Heart right ventricle (tissue), 16 donors: ENCODE measurements at regions not wholly inside any gene's neighbourhood (a gene's known extent, or its start where the extent isn't known, plus 50 kb on each side); places are given as distances from the start of the nearest gene placed in this dataset.

Experiments used
- ATAC-seq, 8 donors: fragments of 200-7000 bp; cut with Tn5 transposase; one replicate each; pipeline ENCODE4 v1.9.1; 2020; ENCODE audit warnings: mild to moderate bottlenecking in 8 of 8, moderate library complexity in 8 of 8, moderate number of reproducible peaks in 1 of 8
- DNase-seq, 2 donors: peaks; one replicate each; pipeline ENCODE4 v3.0.0-alpha.2; 2020
- H3K27ac ChIP-seq, 10 donors: fragments of 200-600 bp; sonication (generic) in 2 of 10; one replicate each; pipeline versions ENCODE4 v1.5.0 to v1.8.0; 2020 to 2022; ENCODE audit warnings: mild to moderate bottlenecking in 3 of 10
- H3K27me3 ChIP-seq, 7 donors: fragments of 200-600 bp; one replicate each; pipeline ENCODE4 v1.8.0; 2021 to 2022; ENCODE audit warnings: mild to moderate bottlenecking in 2 of 7
- H3K36me3 ChIP-seq, 9 donors: fragments of 200-600 bp; sonication (generic) in 1 of 9; one replicate each; pipeline versions ENCODE4 v1.5.0 to v1.8.0; 2020 to 2022; ENCODE audit warnings: mild to moderate bottlenecking in 2 of 9
- H3K4me1 ChIP-seq, 9 donors: fragments of 200-600 bp; sonication (generic) in 1 of 9; one replicate each; pipeline versions ENCODE4 v1.5.0 to v1.8.0; 2020 to 2022; ENCODE audit warnings: mild to moderate bottlenecking in 4 of 9
- H3K4me3 ChIP-seq, 10 donors: fragments of 200-600 bp; sonication (generic) in 2 of 10; one replicate each; pipeline versions ENCODE4 v1.5.0 to v1.8.0; 2020 to 2022; ENCODE audit warnings: mild to moderate bottlenecking in 7 of 10, moderate library complexity in 2 of 10
- H3K9me3 ChIP-seq, 11 donors: fragments of 200-600 bp in 10 of 11; sonication (generic) in 2 of 11; one replicate each; pipeline versions ENCODE4 v1.5.0 to v1.8.0; 2013 to 2022; ENCODE audit warnings: mild to moderate bottlenecking in 2 of 11, control low read depth in 1 of 11, moderate library complexity in 1 of 11
- WGBS, 2 donors: extraction: QIAGEN DNeasy Blood & Tissue Kit; methylation state at CpG; one replicate each; pipeline ENCODE4 v1.1.7; 2013; ENCODE audit warnings: inconsistent platforms in 1 of 2; 5-methylcytosine and 5-hydroxymethylcytosine counted together
- intact Hi-C, 10 donors: fragments of 100-400 bp; cut with DNase I; formaldehyde crosslinking; loops; one replicate each; pipeline versions ENCODE4 v1.11.1 to v1.14.2; 2022
- TF ChIP-seq, protein P1 (sequence below), 9 donors: fragments of 200-600 bp; sonication (generic) in 2 of 9; IDR thresholded peaks; one replicate each; pipeline versions ENCODE4 v1.5.0 to v1.8.0; 2021 to 2022; ENCODE audit warnings: antibody characterized with exemption in 9 of 9, mild to moderate bottlenecking in 5 of 9, moderate library complexity in 1 of 9
- donor health status: Arrhythmogenic right ventricular cardiomyopathy.
- donor health status: ischemic (EF 13 %, LVEDD 7.1; RV severe dilation, severe dysfunction).
- donor health status: healthy with polysubstance abuse.
- donor health status: DM: no; HTN: yes; CAD: no.
- donor health status: DM: no; HTN: no; CAD: no.
- donor health status: ischemic (EF 25% LVEDD 6.9; RV normal size, moderate dysfunction).
- donor health status: ischemic (EF 25% LVEDD 5.7; RV mildly dilated, moderate dysfunction).
- donor health status: healthy.
- donor health status: DM: yes; HTN: yes; CAD: no.
- donor health status: Ischemic cardiomyopathy.
- donor health status: ischemic (EF 35%, LVEDD 5.7; RV mildly dilated, moderate dysfunction).
- donor health status: nonischemic (EF 11% LVEDD 7.7; RV severe dilation, severe dysfunction).
- donor health status: DM: yes; HTN: yes; CAD: no.
- donor health status: PGD.
- donor health status: ischemic (EF 29% LVEDD 5.4; RV normal size, mild dysfunction).
- donor health status: nonischemic (EF 23%, LVEDD 6.1; RV moderate dilation, normal function).

DNA sequence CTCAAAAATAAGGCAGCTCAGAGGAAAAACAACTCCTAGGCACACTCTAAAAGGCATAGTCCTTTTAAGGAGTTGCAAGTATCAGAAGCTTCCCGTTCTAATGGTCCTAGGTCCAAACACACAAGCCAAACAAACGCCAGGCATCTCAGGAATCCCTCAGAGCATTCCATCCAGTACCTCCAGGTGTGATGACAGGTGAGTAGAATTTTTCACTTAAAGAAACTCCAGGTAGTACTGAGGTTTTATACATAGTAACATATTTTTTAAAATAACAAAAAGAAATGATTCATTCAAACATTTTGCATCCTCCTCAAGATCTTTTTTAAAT, 1092.3 kb downstream of the TUSC7 start:
- H3K4me1 ChIP-seq, result no peaks in the 10 kb centered on the region
- intact Hi-C loops, result no loop called here
- no peak overlapping the region for H3K27ac ChIP-seq
- no peak overlapping the region for H3K4me3 ChIP-seq
- TF ChIP-seq, protein P1, sequence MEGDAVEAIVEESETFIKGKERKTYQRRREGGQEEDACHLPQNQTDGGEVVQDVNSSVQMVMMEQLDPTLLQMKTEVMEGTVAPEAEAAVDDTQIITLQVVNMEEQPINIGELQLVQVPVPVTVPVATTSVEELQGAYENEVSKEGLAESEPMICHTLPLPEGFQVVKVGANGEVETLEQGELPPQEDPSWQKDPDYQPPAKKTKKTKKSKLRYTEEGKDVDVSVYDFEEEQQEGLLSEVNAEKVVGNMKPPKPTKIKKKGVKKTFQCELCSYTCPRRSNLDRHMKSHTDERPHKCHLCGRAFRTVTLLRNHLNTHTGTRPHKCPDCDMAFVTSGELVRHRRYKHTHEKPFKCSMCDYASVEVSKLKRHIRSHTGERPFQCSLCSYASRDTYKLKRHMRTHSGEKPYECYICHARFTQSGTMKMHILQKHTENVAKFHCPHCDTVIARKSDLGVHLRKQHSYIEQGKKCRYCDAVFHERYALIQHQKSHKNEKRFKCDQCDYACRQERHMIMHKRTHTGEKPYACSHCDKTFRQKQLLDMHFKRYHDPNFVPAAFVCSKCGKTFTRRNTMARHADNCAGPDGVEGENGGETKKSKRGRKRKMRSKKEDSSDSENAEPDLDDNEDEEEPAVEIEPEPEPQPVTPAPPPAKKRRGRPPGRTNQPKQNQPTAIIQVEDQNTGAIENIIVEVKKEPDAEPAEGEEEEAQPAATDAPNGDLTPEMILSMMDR (IDR thresholded peaks at IDR 0.05), result no peak
- H3K9me3 ChIP-seq, result no peaks in the 10 kb centered on the region
- ATAC-seq (no peak), DNase-seq (no peak)
- H3K36me3 ChIP-seq, result no peaks in the 10 kb centered on the region
- no peaks in the 10 kb centered on the region for H3K27me3 ChIP-seq
- WGBS, 2 donors, result 16 to 18% methylated on average over 2 of the region's 2 CpGs

DNA sequence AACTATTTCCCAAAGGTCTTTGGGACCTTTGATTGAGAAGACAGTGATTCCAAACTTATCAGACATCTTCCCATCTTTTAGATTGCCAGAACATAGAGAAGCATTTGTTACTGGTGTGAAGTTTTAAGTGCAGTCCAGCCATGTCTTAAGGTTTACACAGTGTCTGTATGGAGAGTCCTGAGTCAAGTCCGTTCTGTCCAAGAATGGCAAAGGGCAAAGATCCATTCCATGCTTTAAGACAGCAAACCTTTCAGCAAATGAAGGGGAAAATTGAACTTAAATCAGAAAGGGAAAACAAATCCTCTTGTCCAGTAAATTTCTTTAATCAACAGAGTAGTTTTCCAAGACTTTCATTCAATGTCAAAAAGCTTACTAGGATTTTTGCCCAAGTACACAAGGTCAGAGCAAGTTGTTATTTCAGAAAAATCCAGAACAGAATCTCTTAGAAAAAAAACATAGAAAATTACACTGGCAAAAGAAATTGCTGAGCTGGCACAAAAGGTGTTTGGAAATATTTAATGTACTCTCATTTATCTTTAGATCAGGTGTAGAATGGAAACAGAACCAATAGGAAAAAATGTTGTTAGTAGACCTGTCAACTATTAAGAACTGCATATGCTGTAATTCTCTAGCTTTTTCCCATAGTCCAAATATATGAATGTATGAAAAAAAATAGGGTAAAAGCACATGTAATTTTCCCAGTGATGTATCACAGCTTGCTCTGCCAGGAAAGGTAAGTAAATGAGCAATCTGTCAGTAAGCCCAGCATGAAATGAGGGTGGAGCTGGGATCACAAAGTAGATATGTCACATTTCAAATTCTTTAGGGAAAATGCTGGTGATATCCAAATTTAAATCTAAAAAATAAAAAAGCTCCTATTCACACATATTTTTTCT, 1099.9 kb downstream of the TUSC7 start:
- no peaks in the 10 kb centered on the region for H3K36me3 ChIP-seq
- no peaks in the 10 kb centered on the region for H3K9me3 ChIP-seq
- intact Hi-C loops, result no loop called here
- H3K27ac ChIP-seq, result no peak overlapping the region
- ATAC-seq (no peak), DNase-seq (no peak)
- H3K4me1 ChIP-seq, result no peaks in the 10 kb centered on the region
- no peak overlapping the region for H3K4me3 ChIP-seq
- TF ChIP-seq, protein P1 (IDR thresholded peaks at IDR 0.05), result no peak
- no peaks in the 10 kb centered on the region for H3K27me3 ChIP-seq
- WGBS, 2 donors, result 69 to 79% methylated on average over 1 of the region's 1 CpG

DNA sequence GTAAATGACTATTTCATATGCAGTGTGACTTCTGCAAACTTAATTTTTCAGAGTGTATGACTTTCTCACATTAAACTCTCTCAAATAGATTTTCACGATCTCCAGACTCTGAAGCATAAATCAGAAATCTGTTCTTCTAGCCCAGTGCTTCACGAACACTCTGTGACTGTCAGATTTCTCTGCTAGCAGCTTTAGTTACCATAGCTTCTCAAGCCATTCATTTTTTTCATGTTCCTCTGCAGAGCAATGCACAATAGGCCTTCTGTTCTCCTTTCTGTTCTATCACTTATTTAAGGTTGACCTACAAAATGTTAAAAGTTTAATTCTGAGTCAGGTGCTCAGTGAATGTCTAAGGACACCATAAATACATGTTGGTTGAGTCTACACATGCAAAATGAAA, 1102.2 kb downstream of the TUSC7 start:
- ATAC-seq (no peak), DNase-seq (no peak)
- intact Hi-C loops, result no loop called here
- TF ChIP-seq, protein P1 (IDR thresholded peaks at IDR 0.05), result no peak
- H3K9me3 ChIP-seq, result no peaks in the 10 kb centered on the region
- H3K4me1 ChIP-seq, result no peaks in the 10 kb centered on the region
- no peaks in the 10 kb centered on the region for H3K27me3 ChIP-seq
- no peak overlapping the region for H3K27ac ChIP-seq
- H3K36me3 ChIP-seq, result no peaks in the 10 kb centered on the region
- no peak overlapping the region for H3K4me3 ChIP-seq
- WGBS, 2 donors, result 70 to 75% methylated on average over 2 of the region's 2 CpGs

DNA sequence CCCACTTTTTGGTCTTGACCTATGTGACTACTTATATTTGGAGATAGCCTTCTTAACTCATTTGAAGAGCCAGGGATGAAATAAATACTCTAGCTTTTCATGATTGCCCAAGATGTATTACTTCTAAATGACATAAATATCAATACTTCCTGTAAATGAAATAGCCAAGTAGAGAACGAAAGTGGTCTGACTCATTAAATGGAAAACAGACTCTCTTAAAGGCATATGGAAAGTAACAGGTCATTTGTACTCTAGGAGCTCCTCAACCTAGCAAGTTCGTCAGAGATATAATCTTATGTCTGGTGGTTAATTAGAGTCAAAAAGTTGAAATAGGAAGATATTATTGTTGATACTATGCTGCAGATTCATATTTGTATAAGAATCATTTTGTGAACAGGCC, 1105.4 kb downstream of the TUSC7 start:
- DNase-seq (no peak), ATAC-seq (no peak)
- TF ChIP-seq, protein P1 (IDR thresholded peaks at IDR 0.05), result no peak
- H3K9me3 ChIP-seq, result no peaks in the 10 kb centered on the region
- H3K36me3 ChIP-seq, result no peaks in the 10 kb centered on the region
- 49 to 55% methylated on average over 2 of the region's 2 CpGs for WGBS, 2 donors
- no peak overlapping the region for H3K27ac ChIP-seq
- intact Hi-C loops, result no loop called here
- no peaks in the 10 kb centered on the region for H3K27me3 ChIP-seq
- no peaks in the 10 kb centered on the region for H3K4me1 ChIP-seq
- H3K4me3 ChIP-seq, result no peak overlapping the region
